ENCODE measurements at regions not wholly inside any gene's neighbourhood (a gene's known extent, or its start where the extent isn't known, plus 50 kb on each side); places are given as distances from the start of the nearest gene placed in this dataset.

DNA sequence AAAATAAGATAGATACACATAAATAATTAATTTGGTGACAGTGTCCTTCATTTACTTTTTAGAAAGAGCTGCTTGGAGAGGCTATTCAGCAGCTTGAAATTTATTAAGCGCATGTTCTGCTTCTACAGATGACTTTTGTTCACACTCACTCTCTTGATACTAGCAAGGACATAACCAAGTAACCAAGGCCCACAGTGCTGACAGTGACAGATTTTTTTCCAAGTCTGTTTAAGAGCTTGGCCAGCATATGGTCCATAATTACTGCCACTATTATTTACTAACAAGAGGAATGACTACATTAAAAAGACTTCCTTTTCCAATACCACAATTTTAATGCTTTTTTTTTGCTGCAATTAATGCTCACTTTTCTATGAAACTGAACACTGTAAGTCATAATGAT lies 673.7 kb upstream of the MIR17HG start:
- TF ChIP-seq MAX (IDR thresholded peaks at IDR 0.05) (no peak), NR2F2 (IDR thresholded peaks at IDR 0.05) (no peak), REST (IDR thresholded peaks at IDR 0.05) (no peak), YY1 (IDR thresholded peaks at IDR 0.05) (no peak), CTCF (IDR thresholded peaks at IDR 0.05; ENCODE audit: low read depth, low read length, missing input control) (no peak), RAD21 (IDR thresholded peaks at IDR 0.05) (no peak), FOXA2 (IDR thresholded peaks at IDR 0.05) (no peak), EGR1 (IDR thresholded peaks at IDR 0.05; ENCODE audit: low read depth in 2 of 2) (no peak), RXRA (IDR thresholded peaks at IDR 0.05) (no peak)
- TF ChIP-seq, protein P1, sequence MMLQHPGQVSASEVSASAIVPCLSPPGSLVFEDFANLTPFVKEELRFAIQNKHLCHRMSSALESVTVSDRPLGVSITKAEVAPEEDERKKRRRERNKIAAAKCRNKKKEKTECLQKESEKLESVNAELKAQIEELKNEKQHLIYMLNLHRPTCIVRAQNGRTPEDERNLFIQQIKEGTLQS (IDR thresholded peaks at IDR 0.05), result no peak
- no peak overlapping the region for H3K27ac ChIP-seq (ENCODE audit: low read depth in 1 of 2, low read length in 2 of 2)
- no peak overlapping the region for H3K9ac ChIP-seq (ENCODE audit: low read depth in 1 of 2, low read length in 2 of 2)
- no peak overlapping the region for H3K4me3 ChIP-seq (ENCODE audit: low read depth in 1 of 3, low read length in 3 of 3)
- DNase-seq (ENCODE audit: low spot score), result no peak
- no peaks in the 10 kb centered on the region for H3K4me1 ChIP-seq (ENCODE audit: control insufficient read depth in 4 of 4, insufficient read depth in 4 of 4, low read length in 3 of 4)
- H3K9me3 ChIP-seq (ENCODE audit: control insufficient read depth in 4 of 4, low read length in 3 of 4), result no peaks in the 10 kb centered on the region
- 82% methylated on average over 1 of the region's 1 CpG for WGBS
- no peaks in the 10 kb centered on the region for H3K36me3 ChIP-seq (ENCODE audit: control insufficient read depth in 4 of 4, insufficient read depth in 3 of 4, low read depth in 1 of 4, low read length in 3 of 4)
- no peaks in the 10 kb centered on the region for H3K27me3 ChIP-seq (ENCODE audit: control insufficient read depth in 4 of 4, insufficient read depth in 4 of 4, low read length in 3 of 4)

GRCh38 chr13:90675129-90675528 lies 672.4 kb upstream of the MIR17HG start:
- Histone ChIP-seq H3K9me3 (ENCODE audit: control insufficient read depth in 4 of 4, low read length in 3 of 4) (no peaks in the 10 kb centered on the region), H3K9ac (ENCODE audit: low read depth in 1 of 2, low read length in 2 of 2) (no peak overlapping the region), H3K27me3 (ENCODE audit: control insufficient read depth in 4 of 4, insufficient read depth in 4 of 4, low read length in 3 of 4) (no peaks in the 10 kb centered on the region), H3K4me3 (ENCODE audit: low read depth in 1 of 3, low read length in 3 of 3) (no peak overlapping the region), H3K4me1 (ENCODE audit: control insufficient read depth in 4 of 4, insufficient read depth in 4 of 4, low read length in 3 of 4) (no peaks in the 10 kb centered on the region), H3K36me3 (ENCODE audit: control insufficient read depth in 4 of 4, insufficient read depth in 3 of 4, low read depth in 1 of 4, low read length in 3 of 4) (no peaks in the 10 kb centered on the region), H3K27ac (ENCODE audit: low read depth in 1 of 2, low read length in 2 of 2) (no peak overlapping the region)
- WGBS, result 95% methylated on average over 2 of the region's 2 CpGs
- TF ChIP-seq MAX (IDR thresholded peaks at IDR 0.05) (no peak), EGR1 (IDR thresholded peaks at IDR 0.05; ENCODE audit: low read depth in 2 of 2) (no peak), SP1 (IDR thresholded peaks at IDR 0.05) (no peak), FOXA2 (IDR thresholded peaks at IDR 0.05) (no peak), ZBTB33 (IDR thresholded peaks at IDR 0.05) (no peak), RXRA (IDR thresholded peaks at IDR 0.05) (no peak), RAD21 (IDR thresholded peaks at IDR 0.05) (no peak), HNF4A (conservative IDR thresholded peaks at IDR 0.05) (no peak), JUND (IDR thresholded peaks at IDR 0.05) (no peak), GABPA (IDR thresholded peaks at IDR 0.05 in 1 of 2, conservative IDR thresholded peaks at IDR 0.05 in 1 of 2) (no peak), HNF4G (IDR thresholded peaks at IDR 0.05) (no peak)
- DNase-seq (ENCODE audit: low spot score), result no peak

Data from liver (tissue), 8 donors.